ENCODE measurements at regions not wholly inside any gene's neighbourhood (a gene's known extent, or its start where the extent isn't known, plus 50 kb on each side); places are given as distances from the start of the nearest gene placed in this dataset.

GRCh38 chr22:44624689-44625420, 77.1 kb upstream of the PRR5 start:
- no peaks in the 10 kb centered on the region for H3K27me3 ChIP-seq (ENCODE audit: control insufficient read depth, insufficient read depth, low read length)
- no peak for TF ChIP-seq CTCF (IDR thresholded peaks at IDR 0.05)
- H3K4me3 ChIP-seq (ENCODE audit: low read depth, low read length), result no peak overlapping the region
- no peaks in the 10 kb centered on the region for H3K9me3 ChIP-seq (ENCODE audit: control insufficient read depth, low read length)
- H3K9ac ChIP-seq, result no peak overlapping the region
- H3K79me2 ChIP-seq, result no peaks in the 10 kb centered on the region
- H2AFZ ChIP-seq, result no peak overlapping the region
- H3K4me2 ChIP-seq (ENCODE audit: low read length), result no peak overlapping the region
- no peaks in the 10 kb centered on the region for H3K36me3 ChIP-seq (ENCODE audit: control insufficient read depth, insufficient read depth, low read length)
- H3K27ac ChIP-seq, result no peak overlapping the region
- H3K4me1 ChIP-seq, result no peaks in the 10 kb centered on the region

GRCh38 chr22:44623771-44624510, 78.1 kb upstream of the PRR5 start:
- Histone ChIP-seq H2AFZ (no peak overlapping the region), H3K4me1 (no peaks in the 10 kb centered on the region), H3K4me2 (ENCODE audit: low read length) (no peak overlapping the region), H3K36me3 (ENCODE audit: control insufficient read depth, insufficient read depth, low read length) (no peaks in the 10 kb centered on the region), H3K4me3 (ENCODE audit: low read depth, low read length) (no peak overlapping the region), H3K9ac (no peak overlapping the region), H3K9me3 (ENCODE audit: control insufficient read depth, low read length) (no peaks in the 10 kb centered on the region), H3K27me3 (ENCODE audit: control insufficient read depth, insufficient read depth, low read length) (no peaks in the 10 kb centered on the region), H3K79me2 (no peaks in the 10 kb centered on the region), H3K27ac (no peak overlapping the region)
- TF ChIP-seq CTCF (IDR thresholded peaks at IDR 0.05), result no peak

GRCh38 chr22:44622679-44623078, 79.3 kb upstream of the PRR5 start:
- Histone ChIP-seq H3K4me2 (ENCODE audit: low read length) (no peak overlapping the region), H2AFZ (no peak overlapping the region), H3K36me3 (ENCODE audit: control insufficient read depth, insufficient read depth, low read length) (no peaks in the 10 kb centered on the region), H3K4me1 (no peaks in the 10 kb centered on the region), H3K9me3 (ENCODE audit: control insufficient read depth, low read length) (no peaks in the 10 kb centered on the region), H3K27me3 (ENCODE audit: control insufficient read depth, insufficient read depth, low read length) (no peaks in the 10 kb centered on the region), H3K79me2 (no peaks in the 10 kb centered on the region), H3K27ac (no peak overlapping the region), H3K4me3 (ENCODE audit: low read depth, low read length) (no peak overlapping the region), H3K9ac (no peak overlapping the region)
- no peak for TF ChIP-seq CTCF (IDR thresholded peaks at IDR 0.05)

- no peak overlapping the region for H3K27ac ChIP-seq
- no peak overlapping the region for H3K4me2 ChIP-seq (ENCODE audit: low read length)
- H3K27me3 ChIP-seq (ENCODE audit: control insufficient read depth, insufficient read depth, low read length), result no peaks in the 10 kb centered on the region
- H3K36me3 ChIP-seq (ENCODE audit: control insufficient read depth, insufficient read depth, low read length), result no peaks in the 10 kb centered on the region
- H2AFZ ChIP-seq, result no peak overlapping the region
- H3K4me1 ChIP-seq, result no peaks in the 10 kb centered on the region
- no peaks in the 10 kb centered on the region for H3K9me3 ChIP-seq (ENCODE audit: control insufficient read depth, low read length)
- no peak overlapping the region for H3K9ac ChIP-seq
- H3K4me3 ChIP-seq (ENCODE audit: low read depth, low read length), result no peak overlapping the region
- no peak for TF ChIP-seq CTCF (IDR thresholded peaks at IDR 0.05)
- no peaks in the 10 kb centered on the region for H3K79me2 ChIP-seq
Measured at GRCh38 chr22:44622147-44622427, 79.9 kb upstream of the PRR5 start.
